ENCODE measurements at regions not wholly inside any gene's neighbourhood (a gene's known extent, or its start where the extent isn't known, plus 50 kb on each side); places are given as distances from the start of the nearest gene placed in this dataset.

DNA sequence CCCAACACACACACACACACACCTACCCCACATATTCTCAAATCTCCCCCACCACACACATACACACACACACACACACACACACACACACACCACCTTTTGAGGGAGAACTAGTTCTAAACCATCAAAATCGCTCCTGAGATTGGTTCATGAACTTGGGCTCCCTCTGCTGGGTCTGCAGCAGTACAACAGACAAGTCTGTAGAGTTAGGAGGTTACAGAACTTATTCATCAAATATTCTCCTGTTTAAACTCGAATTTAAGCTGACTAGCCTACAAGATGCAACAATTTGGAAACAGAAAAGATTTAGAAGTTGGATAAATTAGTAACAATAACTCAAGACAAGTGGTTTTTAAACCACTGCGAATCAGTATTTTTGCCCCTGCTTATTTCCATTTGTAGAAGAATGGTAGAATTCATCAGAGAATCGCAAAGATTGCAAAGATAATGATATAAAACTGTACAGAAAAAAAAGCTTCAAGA, 136.4 kb upstream of the USP15 start:
- peak; percentile 53 for DNase-seq (ENCODE audit: low read depth)
- no peak overlapping the region for H3K4me3 ChIP-seq (ENCODE audit: low read length)
- TF ChIP-seq CTCF (conservative IDR thresholded peaks at IDR 0.05; ENCODE audit: low read length) = peak; percentile 93

GRCh38 chr12:62127516-62127915, 132.7 kb upstream of the USP15 start:
- no peak overlapping the region for H3K4me3 ChIP-seq (ENCODE audit: low read length)
- TF ChIP-seq CTCF (conservative IDR thresholded peaks at IDR 0.05; ENCODE audit: low read length) = no peak
- DNase-seq (ENCODE audit: low read depth) = no peak

- no peak for TF ChIP-seq CTCF (conservative IDR thresholded peaks at IDR 0.05; ENCODE audit: low read length)
- no peak overlapping the region for H3K4me3 ChIP-seq (ENCODE audit: low read length)
- no peak for DNase-seq (ENCODE audit: low read depth)
Measured at GRCh38 chr12:62128175-62128975, 131.8 kb upstream of the USP15 start.

- no peak for TF ChIP-seq CTCF (conservative IDR thresholded peaks at IDR 0.05; ENCODE audit: low read length)
- no peak for DNase-seq (ENCODE audit: low read depth)
- no peak overlapping the region for H3K4me3 ChIP-seq (ENCODE audit: low read length)
Measured at GRCh38 chr12:62129291-62129690, 130.9 kb upstream of the USP15 start.

- TF ChIP-seq CTCF (conservative IDR thresholded peaks at IDR 0.05; ENCODE audit: low read length) = no peak
- H3K4me3 ChIP-seq (ENCODE audit: low read length) = no peak overlapping the region
- DNase-seq (ENCODE audit: low read depth) = no peak
Measured at GRCh38 chr12:62130402-62130801, 129.8 kb upstream of the USP15 start.

GRCh38 chr12:62130834-62131552, 129.2 kb upstream of the USP15 start:
- no peak for TF ChIP-seq CTCF (conservative IDR thresholded peaks at IDR 0.05; ENCODE audit: low read length)
- no peak for DNase-seq (ENCODE audit: low read depth)
- no peak overlapping the region for H3K4me3 ChIP-seq (ENCODE audit: low read length)

DNA sequence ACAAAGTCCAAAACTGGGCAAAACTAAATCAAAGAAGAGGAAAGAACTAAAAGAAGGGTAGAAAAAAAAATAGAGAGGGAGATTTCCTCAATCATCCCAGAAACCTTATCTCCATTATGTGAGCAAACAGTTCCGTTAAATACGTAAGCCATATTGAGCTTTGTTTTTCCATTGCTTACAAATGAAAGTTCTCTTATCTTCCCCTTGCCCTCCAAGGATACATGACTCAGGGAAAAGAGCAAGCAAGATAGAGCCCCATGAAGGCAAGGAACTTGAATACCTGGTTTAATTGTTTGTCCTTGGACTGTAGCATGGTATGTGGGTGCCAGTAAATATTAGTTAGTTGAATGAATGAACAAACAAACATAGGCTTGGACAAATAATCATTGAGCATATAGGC, 126.8 kb upstream of the USP15 start:
- H3K4me3 ChIP-seq (ENCODE audit: low read length) = no peak overlapping the region
- no peak for DNase-seq (ENCODE audit: low read depth)
- no peak for TF ChIP-seq CTCF (conservative IDR thresholded peaks at IDR 0.05; ENCODE audit: low read length)
